ELR (cell line): ENCODE measurements at regions not wholly inside any gene's neighbourhood (a gene's known extent, or its start where the extent isn't known, plus 50 kb on each side); places are given as distances from the start of the nearest gene placed in this dataset.
"Not testable (repeated sequence)": the region's sequence is repeated elsewhere in the genome, so short reads cannot be mapped to it uniquely, and the experiment has no call there.

Experiments
- DNase-seq: peaks from one replicate; pipeline ENCODE4 v3.0.0-alpha.2; 2015; ENCODE audit warnings: low read depth

DNA sequence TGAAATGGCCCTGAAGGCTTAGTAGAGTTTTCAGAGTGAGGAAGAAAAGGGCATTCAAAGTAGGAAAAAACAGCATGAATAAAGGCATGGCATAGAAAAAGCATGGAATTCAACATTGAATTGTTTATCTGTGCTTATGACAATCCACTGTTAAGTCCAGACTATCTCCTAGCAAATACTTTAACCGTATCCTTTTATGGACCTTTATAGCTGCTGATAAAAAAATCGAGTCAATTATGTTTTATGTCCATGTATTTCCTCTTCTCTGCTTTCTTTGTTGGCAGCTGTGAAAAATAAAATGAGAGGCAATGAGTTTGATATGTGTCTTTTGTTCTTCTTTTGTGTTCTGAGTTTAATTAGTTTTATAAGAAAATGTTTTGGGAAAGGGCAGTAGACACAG lies 70.4 kb downstream of the TDRD15 start:
- DNase-seq = no peak

GRCh38 chr2:21194858-21195271 lies 71.1 kb downstream of the TDRD15 start:
- no peak for DNase-seq

- DNase-seq = no peak
Observed at GRCh38 chr2:21195326-21195725, 71.6 kb downstream of the TDRD15 start.

- DNase-seq = no peak
Observed at GRCh38 chr2:21198637-21199036, 74.9 kb downstream of the TDRD15 start.

- DNase-seq = no peak
Observed at GRCh38 chr2:21203976-21204375, 80.2 kb downstream of the TDRD15 start.

GRCh38 chr2:21214085-21214484 lies 90.3 kb downstream of the TDRD15 start:
- not testable (repeated sequence) for DNase-seq

GRCh38 chr2:21217442-21217841 lies 93.7 kb downstream of the TDRD15 start:
- no peak for DNase-seq

DNA sequence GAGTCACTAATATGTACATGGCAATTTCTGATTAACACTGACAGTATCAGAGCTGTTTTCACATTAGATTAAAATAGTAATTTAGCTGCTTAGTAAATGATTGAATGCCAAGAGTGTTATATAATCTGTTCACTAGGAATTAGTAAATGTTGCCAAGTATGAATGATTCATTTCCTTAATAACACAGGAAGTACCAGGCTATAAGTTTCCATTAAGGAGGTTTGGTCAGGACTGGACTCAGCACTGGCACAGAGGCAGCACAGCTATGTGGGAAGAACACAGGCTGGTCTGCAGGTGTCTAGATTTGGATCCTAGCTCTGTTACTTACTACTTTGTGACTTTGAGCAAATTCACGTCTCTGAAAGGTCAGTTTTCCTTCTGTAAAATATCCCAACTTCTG lies 97.2 kb downstream of the TDRD15 start:
- no peak for DNase-seq

DNA sequence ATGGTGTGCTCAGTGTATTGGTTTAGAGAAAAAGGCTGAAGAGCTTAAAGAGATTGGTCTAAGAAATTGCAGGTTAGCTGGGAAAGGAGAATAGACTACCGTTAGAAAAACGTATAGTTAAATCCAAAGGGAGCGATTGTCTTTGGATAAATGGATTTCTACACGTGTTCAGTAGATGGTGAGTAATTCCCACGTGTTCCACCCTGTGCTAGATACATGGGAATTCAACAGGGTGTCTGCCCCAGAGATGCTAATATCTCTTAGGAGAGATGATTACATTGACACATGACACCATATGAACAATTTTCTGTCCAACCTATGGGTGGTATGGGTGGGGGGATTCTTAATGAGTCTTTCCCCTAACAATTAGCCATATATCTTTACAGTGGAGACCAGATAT lies 99.8 kb downstream of the TDRD15 start:
- DNase-seq = no peak

DNA sequence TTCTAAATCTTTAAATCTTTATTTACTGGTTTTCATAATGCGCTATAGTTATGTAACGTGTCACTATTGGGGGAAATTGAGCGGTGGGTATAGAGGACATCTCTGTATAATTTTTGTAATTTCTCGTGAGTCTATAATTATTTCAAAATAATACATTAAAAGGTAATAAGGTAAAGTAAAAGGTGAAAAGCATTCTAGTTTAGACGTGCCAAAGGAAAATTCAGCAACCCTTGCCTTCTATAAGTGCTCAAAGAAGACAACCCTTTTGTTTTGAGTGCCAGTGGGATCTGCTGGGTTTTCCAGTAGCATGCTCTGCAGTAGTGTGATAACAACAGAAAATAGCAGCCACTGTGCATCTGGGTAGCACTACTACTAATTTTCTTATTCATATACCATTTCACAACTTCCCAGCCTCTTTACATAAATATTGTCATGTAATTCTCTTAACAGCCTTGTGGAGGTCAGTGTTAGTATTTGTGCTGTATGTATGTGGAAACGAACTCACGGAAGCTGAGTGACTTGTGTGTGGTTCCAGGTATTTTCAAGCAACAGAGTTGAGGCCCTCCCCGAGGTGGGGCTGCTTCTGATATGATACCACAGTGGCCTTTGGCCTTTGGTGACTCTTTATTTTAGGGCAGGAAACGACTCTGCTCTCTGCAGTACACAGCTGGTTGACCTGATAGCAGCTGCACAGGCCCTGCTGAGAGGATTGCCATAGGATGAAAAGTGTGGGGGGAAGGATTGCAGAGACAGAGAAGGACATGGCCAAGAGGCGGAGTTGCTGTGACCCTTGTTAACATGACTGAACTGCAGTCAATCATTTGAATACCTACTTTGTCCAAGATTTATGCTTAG lies 104.5 kb downstream of the TDRD15 start:
- no peak for DNase-seq

DNA sequence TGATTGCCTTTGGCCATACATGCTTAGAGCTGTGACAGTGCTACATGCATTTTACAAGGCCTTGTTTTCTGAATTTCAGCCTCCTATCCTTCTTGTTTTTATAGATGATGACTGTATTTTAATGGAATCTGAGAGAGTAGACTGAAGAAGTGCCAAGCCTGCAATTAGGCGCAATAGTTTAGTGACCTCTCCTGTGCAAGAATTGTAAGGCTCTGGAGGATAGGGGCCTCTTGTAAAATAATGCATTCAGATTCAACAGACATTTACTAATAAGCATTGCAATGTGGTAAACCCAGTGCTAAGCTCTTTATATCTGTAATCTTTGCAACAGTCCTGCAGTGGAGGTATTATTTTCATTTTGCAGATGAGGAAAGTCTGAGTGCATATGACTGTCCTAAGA lies 105.5 kb downstream of the TDRD15 start:
- DNase-seq = no peak

DNA sequence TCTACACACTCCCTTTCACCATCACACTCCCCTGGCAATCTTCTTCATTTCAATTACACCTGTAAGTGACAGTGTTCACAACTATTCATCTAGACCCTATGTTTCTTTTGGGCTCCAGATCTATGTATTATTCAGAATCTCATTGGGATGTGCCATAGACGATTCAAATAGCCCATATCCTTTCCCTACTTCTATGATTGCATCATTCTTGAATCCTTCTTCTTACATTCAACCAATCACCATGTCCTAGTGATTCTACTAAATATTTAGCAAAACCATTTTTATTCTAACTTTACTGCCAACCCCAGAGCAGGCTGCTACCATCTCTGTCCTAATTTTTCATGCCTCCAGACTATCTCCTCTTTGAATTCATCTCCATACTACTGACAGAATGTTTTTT lies 106.4 kb downstream of the TDRD15 start:
- DNase-seq = no peak

DNA sequence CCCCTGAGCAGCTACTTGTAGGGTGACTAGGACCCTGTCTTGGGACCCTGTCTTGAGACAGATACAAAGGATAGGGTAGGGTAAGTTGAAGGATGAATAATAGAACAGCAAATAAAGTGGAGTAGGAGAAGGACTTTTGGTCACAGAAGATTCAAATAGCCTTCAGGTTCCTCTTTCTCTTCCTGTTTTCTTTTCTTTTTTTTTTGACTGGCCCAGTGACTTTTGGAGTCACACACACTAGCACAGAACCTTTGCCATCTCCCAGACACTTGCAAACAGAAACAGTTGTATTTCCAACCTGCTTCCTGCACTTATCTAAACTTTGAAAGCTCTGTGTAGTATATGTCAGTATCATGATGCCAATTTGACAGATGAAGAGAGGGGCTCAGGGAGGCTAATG lies 108.2 kb downstream of the TDRD15 start:
- no peak for DNase-seq

DNA sequence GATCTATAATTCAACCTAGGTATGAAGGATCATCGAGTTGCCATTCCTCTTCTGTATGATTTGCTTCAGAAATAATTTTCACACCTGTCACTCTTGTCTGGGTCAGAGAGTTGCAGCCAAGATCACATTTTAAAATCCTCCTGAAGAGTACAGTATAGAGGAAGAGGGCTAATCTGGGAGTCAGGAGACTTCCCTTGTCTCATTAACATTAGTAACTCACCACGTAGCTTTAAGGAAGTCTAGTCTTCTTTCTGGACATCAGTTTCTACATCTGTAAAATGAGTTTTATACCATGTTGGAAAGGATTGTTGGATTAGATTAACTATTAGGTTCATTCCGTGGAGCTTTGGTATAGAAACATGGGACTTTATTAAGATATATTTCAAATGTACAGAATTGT lies 109.4 kb downstream of the TDRD15 start:
- no peak for DNase-seq

- DNase-seq = no peak
Observed at GRCh38 chr2:21234001-21234400, 110.2 kb downstream of the TDRD15 start.

DNA sequence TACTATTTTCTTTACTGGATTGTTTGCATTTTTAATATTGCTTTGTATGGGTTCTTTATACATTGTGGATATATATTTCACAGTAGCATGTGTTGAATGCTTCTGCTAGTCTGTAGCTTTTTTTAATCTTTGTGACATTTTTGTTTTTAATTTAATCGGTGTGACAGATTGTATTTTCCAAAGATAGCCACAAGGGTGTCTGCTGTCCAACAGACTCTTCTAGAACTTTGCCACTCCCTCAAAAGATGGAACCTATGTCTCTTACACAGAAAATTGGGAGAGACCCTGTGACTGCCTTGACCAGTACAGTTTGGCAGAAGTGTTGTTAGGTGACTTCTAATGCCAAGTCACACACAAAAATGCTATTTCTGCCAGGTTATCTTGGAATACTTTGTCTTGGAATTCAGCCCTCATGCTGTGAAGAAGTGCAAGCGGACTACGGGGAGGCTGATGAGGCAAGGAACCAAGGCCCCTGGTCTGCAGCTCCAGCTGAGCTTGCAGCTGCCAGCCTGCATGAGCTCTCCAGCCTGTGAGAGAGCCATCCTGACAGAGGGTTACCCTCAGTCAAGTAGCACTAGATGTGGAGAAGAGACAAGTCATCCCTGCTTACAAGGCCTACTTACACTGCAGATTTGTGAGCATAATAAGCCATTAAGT lies 110.8 kb downstream of the TDRD15 start:
- DNase-seq = no peak

DNA sequence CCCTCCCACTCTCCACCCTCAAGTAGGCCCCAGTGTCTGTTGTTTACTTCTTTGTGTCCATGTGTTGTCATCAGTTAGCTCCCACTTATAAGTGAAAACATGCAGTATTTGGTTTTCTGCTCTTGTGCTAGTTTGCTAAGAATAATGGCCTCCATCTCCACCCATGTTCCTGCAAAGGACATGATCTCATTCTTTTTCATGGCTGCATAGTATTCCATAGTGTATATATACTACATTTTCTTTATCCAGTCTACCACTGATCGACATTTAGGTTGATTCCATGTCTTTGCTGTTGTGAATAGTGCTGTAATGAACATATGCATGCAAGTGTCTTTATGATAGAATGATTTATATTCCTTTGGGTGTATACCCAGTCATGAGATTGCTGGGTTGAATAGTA lies 116.0 kb downstream of the TDRD15 start:
- DNase-seq = not testable (repeated sequence)

DNA sequence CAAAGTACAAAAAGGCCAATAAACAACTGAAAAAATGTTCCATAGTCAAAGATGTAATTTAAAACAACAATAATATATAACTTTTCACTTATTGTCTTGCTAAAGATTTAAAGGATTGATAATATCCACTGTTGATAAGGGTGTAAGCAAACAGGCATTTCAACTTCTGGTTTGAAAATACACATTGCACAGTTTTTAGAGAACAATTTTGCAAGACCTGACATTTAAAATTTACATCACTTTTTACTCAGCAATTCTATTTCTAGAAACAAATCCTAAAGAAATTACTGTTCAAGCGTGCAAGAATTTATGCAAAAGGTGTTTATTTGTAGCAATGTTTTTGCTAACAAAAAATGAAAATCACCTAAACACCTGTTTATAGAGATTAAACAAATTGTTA lies 120.4 kb downstream of the TDRD15 start:
- no peak for DNase-seq

DNA sequence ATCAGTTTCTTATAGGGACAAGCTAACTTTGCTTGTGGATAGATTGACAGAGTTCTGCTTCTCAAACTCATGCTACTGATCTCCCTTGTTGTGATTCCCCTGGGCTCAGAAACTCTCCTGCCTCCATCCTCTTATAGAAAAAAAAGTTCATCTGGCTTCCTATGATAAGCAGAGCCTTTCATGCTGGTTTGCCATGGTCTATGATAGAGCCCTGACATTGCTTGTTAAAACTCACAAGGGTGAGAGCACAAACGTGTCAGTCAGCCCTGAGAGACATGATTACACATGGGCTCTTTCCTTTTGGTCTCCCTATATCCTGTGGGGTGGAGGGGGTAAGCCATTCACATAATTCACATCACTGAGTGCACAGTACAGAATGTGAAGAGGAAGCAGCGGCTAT lies 121.8 kb downstream of the TDRD15 start:
- no peak for DNase-seq

DNA sequence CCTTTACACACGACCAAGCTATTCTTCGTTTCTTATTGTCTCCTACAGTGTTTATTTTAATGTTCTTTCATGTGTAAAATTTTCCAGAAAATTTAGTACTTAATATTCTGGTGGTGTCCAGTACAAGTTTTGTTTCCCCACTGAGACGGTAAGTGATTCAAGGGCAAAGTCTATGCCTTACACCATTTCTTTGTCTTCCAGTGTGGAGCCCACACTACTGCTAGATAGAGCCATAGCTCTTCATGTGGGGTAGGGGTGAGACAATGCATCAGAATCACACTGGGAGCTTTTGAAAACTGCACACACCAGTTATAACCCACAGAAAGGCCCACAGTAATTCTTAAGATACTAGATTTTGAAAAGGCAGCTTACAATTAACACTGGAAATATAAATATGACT lies 125.6 kb downstream of the TDRD15 start:
- DNase-seq = no peak

DNA sequence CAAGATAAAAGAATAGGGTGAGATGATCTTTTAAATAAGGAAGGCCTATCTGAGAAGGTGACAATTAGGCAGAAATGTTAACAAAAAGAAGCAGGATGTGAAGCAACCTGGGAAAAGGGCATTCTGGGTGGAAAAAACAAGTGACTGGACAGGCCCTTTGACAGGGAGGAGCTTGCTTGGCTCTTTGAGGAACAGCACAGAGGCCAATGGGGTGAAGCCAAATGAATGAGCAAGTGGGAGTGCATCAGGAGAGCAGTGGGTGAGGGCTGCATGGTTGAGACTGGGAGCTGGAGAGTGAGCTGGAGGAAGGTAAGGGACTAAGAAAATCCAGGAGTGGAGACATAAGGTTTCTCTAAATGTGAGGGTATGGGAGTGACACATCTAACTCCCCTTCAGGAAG lies 126.9 kb downstream of the TDRD15 start:
- no peak for DNase-seq

DNA sequence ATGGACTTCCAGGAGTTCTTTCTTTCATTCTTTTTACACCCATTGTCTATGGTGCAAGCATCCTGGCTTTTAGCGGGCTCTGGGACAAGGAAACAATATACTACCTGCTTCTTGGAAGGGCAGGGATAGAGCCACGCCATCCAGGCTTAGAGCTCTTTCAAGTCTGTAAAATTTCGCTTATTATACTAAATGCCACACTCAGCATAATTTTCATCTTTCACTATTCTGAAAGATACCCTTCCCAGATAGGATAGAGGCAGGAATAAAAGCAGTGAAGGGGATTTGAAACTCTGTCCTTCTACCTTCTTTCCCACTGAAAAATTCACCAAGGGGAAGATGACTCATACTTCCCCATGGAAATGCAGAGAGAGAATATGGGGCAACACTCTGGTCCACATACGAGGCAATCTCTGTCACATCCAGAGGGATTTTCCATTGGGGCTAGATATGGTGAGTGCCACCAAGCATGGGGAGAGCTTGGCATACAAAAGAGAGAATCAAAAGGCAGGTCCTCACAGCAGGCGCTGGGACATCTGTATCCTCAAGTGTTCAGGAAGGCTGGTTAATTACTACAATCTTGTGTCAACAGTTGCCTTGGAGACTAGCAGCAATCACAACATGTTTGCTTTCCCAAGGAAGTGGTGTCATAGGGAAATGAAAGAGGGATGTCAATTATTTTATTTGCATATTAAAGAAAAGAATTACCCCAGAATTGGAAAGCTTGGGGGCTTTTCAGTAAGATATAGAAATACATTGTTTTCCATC lies 127.6 kb downstream of the TDRD15 start:
- no peak for DNase-seq
